Inflammatory macrophage treated with lipopolysaccharide for 1 hour (primary cell): ENCODE measurements at regions not wholly inside any gene's neighbourhood (a gene's known extent, or its start where the extent isn't known, plus 50 kb on each side); places are given as distances from the start of the nearest gene placed in this dataset.
"Not testable (repeated sequence)": the region's sequence is repeated elsewhere in the genome, so short reads cannot be mapped to it uniquely, and the experiment has no call there.

Experiments
- DNase-seq, 2 donors: peaks; one replicate each; pipeline ENCODE4 v3.0.0-alpha.2; 2020 to 2022

- no peak for DNase-seq
Observed at GRCh38 chr1:174105086-174105485, 54.2 kb upstream of the RABGAP1L start.

GRCh38 chr1:174103766-174104165 is 55.6 kb upstream of the RABGAP1L start:
- DNase-seq = no peak

GRCh38 chr1:174101976-174102375 is 57.3 kb upstream of the RABGAP1L start:
- DNase-seq = not testable (repeated sequence)

GRCh38 chr1:174097426-174097825 is 61.9 kb upstream of the RABGAP1L start:
- no peak for DNase-seq

GRCh38 chr1:174093789-174094188 is 65.5 kb upstream of the RABGAP1L start:
- not testable (repeated sequence) for DNase-seq

- DNase-seq = no peak
Observed at GRCh38 chr1:174090471-174090870, 68.3 kb upstream of the RC3H1 start.

GRCh38 chr1:174080819-174081218 is 58.7 kb upstream of the RC3H1 start:
- DNase-seq = no peak

- DNase-seq = no peak
Observed at GRCh38 chr1:174079796-174080195, 57.6 kb upstream of the RC3H1 start.

- DNase-seq = not testable (repeated sequence)
Observed at GRCh38 chr1:174078916-174079315, 56.8 kb upstream of the RC3H1 start.

- DNase-seq = no peak
Observed at GRCh38 chr1:174077749-174078490, 55.8 kb upstream of the RC3H1 start.

GRCh38 chr1:174075245-174075692 is 53.1 kb upstream of the RC3H1 start:
- no peak for DNase-seq

GRCh38 chr1:174074757-174075156 is 52.6 kb upstream of the RC3H1 start:
- DNase-seq = peak; percentile 9 to 28

GRCh38 chr1:174072581-174072980 is 50.4 kb upstream of the RC3H1 start:
- DNase-seq = no peak
